ENCODE measurements at regions not wholly inside any gene's neighbourhood (a gene's known extent, or its start where the extent isn't known, plus 50 kb on each side); places are given as distances from the start of the nearest gene placed in this dataset.

DNA sequence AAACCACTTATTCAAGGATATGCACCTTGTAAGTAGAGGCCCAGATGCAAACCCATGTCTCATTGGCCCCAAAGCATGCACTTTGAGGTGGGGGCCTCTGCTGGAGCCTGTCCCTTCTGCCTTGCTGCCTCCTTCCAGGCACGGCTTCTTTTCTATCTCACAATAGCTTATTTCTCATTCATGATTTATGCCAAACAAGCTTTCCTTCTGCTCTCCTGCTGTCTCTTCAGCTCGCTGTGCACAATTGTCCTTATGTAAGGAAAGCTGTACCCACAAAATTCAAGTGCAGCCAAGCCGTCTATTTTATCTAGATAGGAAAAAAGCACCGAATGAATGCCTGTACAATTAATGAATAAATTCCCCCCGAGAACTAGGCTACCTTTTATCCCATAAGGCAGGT lies 124.8 kb upstream of the PACRGL start:
- TF ChIP-seq YY1 (IDR thresholded peaks at IDR 0.05; ENCODE audit: low read depth) (no peak), NFIC (IDR thresholded peaks at IDR 0.05) (no peak), EP300 (IDR thresholded peaks at IDR 0.05; ENCODE audit: borderline replicate concordance) (no peak), CREB1 (IDR thresholded peaks at IDR 0.05; ENCODE audit: low read depth) (no peak), FOXM1 (IDR thresholded peaks at IDR 0.05; ENCODE audit: borderline replicate concordance, low read depth) (no peak), ZBTB7A (IDR thresholded peaks at IDR 0.05; ENCODE audit: low read depth) (no peak), CEBPB (IDR thresholded peaks at IDR 0.05) (no peak), TCF12 (IDR thresholded peaks at IDR 0.05; ENCODE audit: low read depth) (no peak), TEAD4 (IDR thresholded peaks at IDR 0.05) (no peak)
- TF ChIP-seq, protein P1, sequence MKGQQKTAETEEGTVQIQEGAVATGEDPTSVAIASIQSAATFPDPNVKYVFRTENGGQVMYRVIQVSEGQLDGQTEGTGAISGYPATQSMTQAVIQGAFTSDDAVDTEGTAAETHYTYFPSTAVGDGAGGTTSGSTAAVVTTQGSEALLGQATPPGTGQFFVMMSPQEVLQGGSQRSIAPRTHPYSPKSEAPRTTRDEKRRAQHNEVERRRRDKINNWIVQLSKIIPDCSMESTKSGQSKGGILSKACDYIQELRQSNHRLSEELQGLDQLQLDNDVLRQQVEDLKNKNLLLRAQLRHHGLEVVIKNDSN (IDR thresholded peaks at IDR 0.05): no peak
- TF ChIP-seq, protein P2, sequence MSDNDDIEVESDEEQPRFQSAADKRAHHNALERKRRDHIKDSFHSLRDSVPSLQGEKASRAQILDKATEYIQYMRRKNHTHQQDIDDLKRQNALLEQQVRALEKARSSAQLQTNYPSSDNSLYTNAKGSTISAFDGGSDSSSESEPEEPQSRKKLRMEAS (IDR thresholded peaks at IDR 0.05): no peak
- TF ChIP-seq, protein P3, sequence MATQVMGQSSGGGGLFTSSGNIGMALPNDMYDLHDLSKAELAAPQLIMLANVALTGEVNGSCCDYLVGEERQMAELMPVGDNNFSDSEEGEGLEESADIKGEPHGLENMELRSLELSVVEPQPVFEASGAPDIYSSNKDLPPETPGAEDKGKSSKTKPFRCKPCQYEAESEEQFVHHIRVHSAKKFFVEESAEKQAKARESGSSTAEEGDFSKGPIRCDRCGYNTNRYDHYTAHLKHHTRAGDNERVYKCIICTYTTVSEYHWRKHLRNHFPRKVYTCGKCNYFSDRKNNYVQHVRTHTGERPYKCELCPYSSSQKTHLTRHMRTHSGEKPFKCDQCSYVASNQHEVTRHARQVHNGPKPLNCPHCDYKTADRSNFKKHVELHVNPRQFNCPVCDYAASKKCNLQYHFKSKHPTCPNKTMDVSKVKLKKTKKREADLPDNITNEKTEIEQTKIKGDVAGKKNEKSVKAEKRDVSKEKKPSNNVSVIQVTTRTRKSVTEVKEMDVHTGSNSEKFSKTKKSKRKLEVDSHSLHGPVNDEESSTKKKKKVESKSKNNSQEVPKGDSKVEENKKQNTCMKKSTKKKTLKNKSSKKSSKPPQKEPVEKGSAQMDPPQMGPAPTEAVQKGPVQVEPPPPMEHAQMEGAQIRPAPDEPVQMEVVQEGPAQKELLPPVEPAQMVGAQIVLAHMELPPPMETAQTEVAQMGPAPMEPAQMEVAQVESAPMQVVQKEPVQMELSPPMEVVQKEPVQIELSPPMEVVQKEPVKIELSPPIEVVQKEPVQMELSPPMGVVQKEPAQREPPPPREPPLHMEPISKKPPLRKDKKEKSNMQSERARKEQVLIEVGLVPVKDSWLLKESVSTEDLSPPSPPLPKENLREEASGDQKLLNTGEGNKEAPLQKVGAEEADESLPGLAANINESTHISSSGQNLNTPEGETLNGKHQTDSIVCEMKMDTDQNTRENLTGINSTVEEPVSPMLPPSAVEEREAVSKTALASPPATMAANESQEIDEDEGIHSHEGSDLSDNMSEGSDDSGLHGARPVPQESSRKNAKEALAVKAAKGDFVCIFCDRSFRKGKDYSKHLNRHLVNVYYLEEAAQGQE (IDR thresholded peaks at IDR 0.05; ENCODE audit: low read depth): no peak

DNA sequence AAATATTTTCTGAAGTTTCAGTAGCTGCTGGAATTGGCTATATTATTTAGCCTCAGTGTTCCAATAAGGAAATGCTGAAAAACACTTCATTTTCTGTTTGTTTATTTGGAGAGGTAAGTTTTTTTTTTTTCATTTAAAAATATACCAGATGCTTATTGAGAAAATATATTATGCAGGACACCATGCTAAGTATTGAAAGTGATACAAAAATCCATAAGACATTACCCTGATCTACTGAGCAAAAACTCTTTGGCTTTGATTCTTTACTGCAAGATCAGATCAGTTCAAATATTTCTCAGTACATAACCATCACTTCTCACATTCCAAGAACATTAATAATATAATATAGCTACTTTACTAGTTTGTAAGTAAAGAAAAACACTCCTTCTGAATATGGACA lies 123.4 kb upstream of the PACRGL start:
- TF ChIP-seq TAF1 (IDR thresholded peaks at IDR 0.05; ENCODE audit: low read depth) (no peak), RAD21 (IDR thresholded peaks at IDR 0.05; ENCODE audit: low read depth) (no peak), YY1 (IDR thresholded peaks at IDR 0.05; ENCODE audit: low read depth) (no peak), TEAD4 (IDR thresholded peaks at IDR 0.05) (no peak), TCF12 (IDR thresholded peaks at IDR 0.05; ENCODE audit: low read depth) (no peak), NFIC (IDR thresholded peaks at IDR 0.05) (no peak)
- TF ChIP-seq, protein P3 (IDR thresholded peaks at IDR 0.05; ENCODE audit: low read depth): no peak

DNA sequence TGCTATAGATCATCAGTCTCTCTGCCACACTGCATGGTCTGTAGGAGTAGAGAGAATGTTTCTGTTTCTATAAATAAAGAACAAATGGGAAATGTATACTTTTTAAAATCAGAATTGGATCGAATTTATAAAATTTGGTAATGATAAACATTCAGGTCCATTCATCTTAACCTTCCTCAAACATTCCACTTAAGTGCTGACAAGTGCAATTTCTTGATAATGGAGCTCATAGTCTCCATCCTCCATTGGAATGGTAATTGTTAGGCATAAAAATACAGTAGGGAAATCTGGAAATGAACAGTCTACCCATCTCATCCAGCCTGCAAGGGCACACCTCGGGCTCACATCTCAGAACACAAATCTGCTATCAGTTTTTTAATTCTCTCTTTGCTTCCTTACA lies 122.6 kb upstream of the PACRGL start:
- TF ChIP-seq, protein P2 (IDR thresholded peaks at IDR 0.05): no peak
- TF ChIP-seq, protein P3 (IDR thresholded peaks at IDR 0.05; ENCODE audit: low read depth): no peak
- no peak for TF ChIP-seq ZBTB7A (IDR thresholded peaks at IDR 0.05; ENCODE audit: low read depth)
- no peak for TF ChIP-seq FOXM1 (IDR thresholded peaks at IDR 0.05; ENCODE audit: borderline replicate concordance, low read depth)
- TF ChIP-seq, protein P1 (IDR thresholded peaks at IDR 0.05): no peak
- no peak for TF ChIP-seq CEBPB (IDR thresholded peaks at IDR 0.05)
- TF ChIP-seq YY1 (IDR thresholded peaks at IDR 0.05; ENCODE audit: low read depth): no peak
- no peak for TF ChIP-seq CREB1 (IDR thresholded peaks at IDR 0.05; ENCODE audit: low read depth)
- no peak for TF ChIP-seq RAD21 (IDR thresholded peaks at IDR 0.05; ENCODE audit: low read depth)
- TF ChIP-seq EGR1 (IDR thresholded peaks at IDR 0.05): no peak
- no peak for TF ChIP-seq TAF1 (IDR thresholded peaks at IDR 0.05; ENCODE audit: low read depth)
- TF ChIP-seq TEAD4 (IDR thresholded peaks at IDR 0.05): no peak
- TF ChIP-seq NFIC (IDR thresholded peaks at IDR 0.05): no peak
- no peak for TF ChIP-seq EP300 (IDR thresholded peaks at IDR 0.05; ENCODE audit: borderline replicate concordance)
- TF ChIP-seq TCF12 (IDR thresholded peaks at IDR 0.05; ENCODE audit: low read depth): no peak

DNA sequence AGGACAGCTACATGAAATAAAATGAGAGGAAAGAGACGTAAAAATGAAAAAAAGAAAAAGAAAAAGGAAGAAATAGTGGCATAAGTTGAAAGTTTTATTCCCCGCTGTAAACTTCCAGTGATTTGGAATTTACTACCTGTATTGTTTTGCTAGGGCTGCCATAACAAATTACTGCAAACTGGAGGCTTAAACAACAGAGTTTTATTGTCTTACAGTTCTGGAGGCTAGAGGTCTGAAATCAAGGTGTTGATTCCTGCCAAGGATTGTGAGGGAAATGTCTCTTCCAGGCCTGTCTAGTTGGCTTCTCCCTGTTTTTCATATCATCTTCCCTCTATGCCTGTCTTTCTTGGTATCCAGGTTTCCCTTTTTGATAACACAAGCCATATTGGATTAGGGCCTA lies 119.4 kb upstream of the PACRGL start:
- TF ChIP-seq TAF1 (IDR thresholded peaks at IDR 0.05; ENCODE audit: low read depth) (no peak), TCF12 (IDR thresholded peaks at IDR 0.05; ENCODE audit: low read depth) (no peak), FOXM1 (IDR thresholded peaks at IDR 0.05; ENCODE audit: borderline replicate concordance, low read depth) (no peak), RAD21 (IDR thresholded peaks at IDR 0.05; ENCODE audit: low read depth) (no peak), EGR1 (IDR thresholded peaks at IDR 0.05) (no peak), CEBPB (IDR thresholded peaks at IDR 0.05) (no peak), YY1 (IDR thresholded peaks at IDR 0.05; ENCODE audit: low read depth) (no peak), CREB1 (IDR thresholded peaks at IDR 0.05; ENCODE audit: low read depth) (no peak), NFIC (IDR thresholded peaks at IDR 0.05) (no peak), ZBTB7A (IDR thresholded peaks at IDR 0.05; ENCODE audit: low read depth) (no peak), TEAD4 (IDR thresholded peaks at IDR 0.05) (no peak), EP300 (IDR thresholded peaks at IDR 0.05; ENCODE audit: borderline replicate concordance) (no peak)
- TF ChIP-seq, protein P1 (IDR thresholded peaks at IDR 0.05): no peak
- TF ChIP-seq, protein P2 (IDR thresholded peaks at IDR 0.05): no peak
- TF ChIP-seq, protein P3 (IDR thresholded peaks at IDR 0.05; ENCODE audit: low read depth): no peak
